HG03196 (cell line): ENCODE measurements at regions not wholly inside any gene's neighbourhood (a gene's known extent, or its start where the extent isn't known, plus 50 kb on each side); places are given as distances from the start of the nearest gene placed in this dataset.
"Not testable (repeated sequence)": the region's sequence is repeated elsewhere in the genome, so short reads cannot be mapped to it uniquely, and the experiment has no call there.

Source experiments
- ATAC-seq: cut with Tn5 transposase; IDR thresholded peaks from one replicate; pipeline ENCODE4 v1.9.1; 2021; ENCODE audit not compliant: unreplicated experiment

- no peak for ATAC-seq
These were observed 59.7 kb downstream of the NAA11 start for GRCh38 chr4:79266136-79266535.

GRCh38 chr4:79259242-79259641, 66.6 kb downstream of the NAA11 start:
- ATAC-seq: no peak

- no peak for ATAC-seq
These were observed 67.2 kb downstream of the NAA11 start for GRCh38 chr4:79258614-79259176.

- no peak for ATAC-seq
These were observed 67.8 kb downstream of the NAA11 start for GRCh38 chr4:79257953-79258613.

GRCh38 chr4:79255793-79256192, 70.1 kb downstream of the NAA11 start:
- no peak for ATAC-seq

- no peak for ATAC-seq
These were observed 71.9 kb downstream of the NAA11 start for GRCh38 chr4:79253924-79254323.

- no peak for ATAC-seq
These were observed 72.7 kb downstream of the NAA11 start for GRCh38 chr4:79253168-79253567.

GRCh38 chr4:79250887-79251286, 75.0 kb downstream of the NAA11 start:
- ATAC-seq: peak; percentile 52

- ATAC-seq: peak; percentile 54
These were observed 75.9 kb downstream of the NAA11 start for GRCh38 chr4:79249881-79250503.

- ATAC-seq: no peak
These were observed 77.3 kb downstream of the NAA11 start for GRCh38 chr4:79248610-79249009.

- no peak for ATAC-seq
These were observed 78.0 kb downstream of the NAA11 start for GRCh38 chr4:79247695-79248394.

- ATAC-seq: not testable (repeated sequence)
These were observed 80.5 kb downstream of the NAA11 start for GRCh38 chr4:79245200-79245940.

- no peak for ATAC-seq
These were observed 84.0 kb downstream of the NAA11 start for GRCh38 chr4:79241846-79242245.

- no peak for ATAC-seq
These were observed 88.0 kb downstream of the NAA11 start for GRCh38 chr4:79237851-79238250.

GRCh38 chr4:79236785-79237184, 89.1 kb downstream of the NAA11 start:
- no peak for ATAC-seq

GRCh38 chr4:79235095-79235494, 90.8 kb downstream of the NAA11 start:
- no peak for ATAC-seq

GRCh38 chr4:79233820-79234219, 92.0 kb downstream of the NAA11 start:
- ATAC-seq: no peak

GRCh38 chr4:79232540-79232939, 93.3 kb downstream of the NAA11 start:
- no peak for ATAC-seq

- ATAC-seq: no peak
These were observed 98.0 kb downstream of the NAA11 start for GRCh38 chr4:79227860-79228259.

GRCh38 chr4:79225360-79225759, 100.5 kb downstream of the NAA11 start:
- no peak for ATAC-seq

GRCh38 chr4:79224777-79225104, 101.1 kb downstream of the NAA11 start:
- no peak for ATAC-seq
